Thyroid gland (tissue), 4 donors: ENCODE measurements at regions not wholly inside any gene's neighbourhood (a gene's known extent, or its start where the extent isn't known, plus 50 kb on each side); places are given as distances from the start of the nearest gene placed in this dataset.

ENCODE experiments used
- POLR2A ChIP-seq, 2 donors: fragments of 450-650 bp; IDR thresholded peaks; one replicate each; pipeline ENCODE4 v1.6.1; 2017; ENCODE audit warnings: antibody characterized with exemption in 2 of 2, mild to moderate bottlenecking in 2 of 2, moderate library complexity in 1 of 2
- TF ChIP-seq, protein P1 (sequence below), 6 experiments: fragments of 200-600 bp in 3 of 6; fragments of 450-650 bp in 3 of 6; sonication (generic) in 3 of 6; IDR thresholded peaks; one replicate each; pipeline ENCODE4 v1.5.1; 2016 to 2019; ENCODE audit warnings: antibody characterized with exemption in 6 of 6, mild to moderate bottlenecking in 2 of 6, inconsistent platforms in 1 of 6, moderate library complexity in 1 of 6

DNA sequence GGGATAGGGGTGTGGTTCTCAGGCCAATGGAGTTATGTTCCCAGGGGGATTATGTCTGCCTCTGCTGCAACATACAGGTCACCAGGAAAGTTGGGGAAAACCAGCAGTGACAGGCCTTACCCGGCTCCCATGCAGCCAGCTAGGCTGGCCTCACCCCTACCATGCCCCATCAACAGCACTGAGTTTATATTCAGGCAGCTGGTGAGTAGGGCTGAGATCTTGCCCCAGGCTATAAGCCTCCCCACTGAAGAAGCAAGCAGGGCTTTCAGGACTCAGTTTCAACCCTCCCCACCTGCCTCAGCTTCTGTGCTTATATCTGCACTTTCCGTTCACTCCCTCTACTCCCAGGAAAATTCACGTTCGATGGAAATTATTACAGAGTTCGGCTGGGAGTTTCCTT lies 122.4 kb upstream of the PGRMC2 start:
- TF ChIP-seq, protein P1, sequence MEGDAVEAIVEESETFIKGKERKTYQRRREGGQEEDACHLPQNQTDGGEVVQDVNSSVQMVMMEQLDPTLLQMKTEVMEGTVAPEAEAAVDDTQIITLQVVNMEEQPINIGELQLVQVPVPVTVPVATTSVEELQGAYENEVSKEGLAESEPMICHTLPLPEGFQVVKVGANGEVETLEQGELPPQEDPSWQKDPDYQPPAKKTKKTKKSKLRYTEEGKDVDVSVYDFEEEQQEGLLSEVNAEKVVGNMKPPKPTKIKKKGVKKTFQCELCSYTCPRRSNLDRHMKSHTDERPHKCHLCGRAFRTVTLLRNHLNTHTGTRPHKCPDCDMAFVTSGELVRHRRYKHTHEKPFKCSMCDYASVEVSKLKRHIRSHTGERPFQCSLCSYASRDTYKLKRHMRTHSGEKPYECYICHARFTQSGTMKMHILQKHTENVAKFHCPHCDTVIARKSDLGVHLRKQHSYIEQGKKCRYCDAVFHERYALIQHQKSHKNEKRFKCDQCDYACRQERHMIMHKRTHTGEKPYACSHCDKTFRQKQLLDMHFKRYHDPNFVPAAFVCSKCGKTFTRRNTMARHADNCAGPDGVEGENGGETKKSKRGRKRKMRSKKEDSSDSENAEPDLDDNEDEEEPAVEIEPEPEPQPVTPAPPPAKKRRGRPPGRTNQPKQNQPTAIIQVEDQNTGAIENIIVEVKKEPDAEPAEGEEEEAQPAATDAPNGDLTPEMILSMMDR (IDR thresholded peaks at IDR 0.05): no peak
- no peak for TF ChIP-seq POLR2A (IDR thresholded peaks at IDR 0.05)
